ENCODE measurements at regions not wholly inside any gene's neighbourhood (a gene's known extent, or its start where the extent isn't known, plus 50 kb on each side); places are given as distances from the start of the nearest gene placed in this dataset.

GRCh38 chr18:38077229-38077628 lies 511.6 kb upstream of the CELF4 start:
- TF ChIP-seq CTCF (IDR thresholded peaks at IDR 0.05; ENCODE audit: low read depth, low read length, missing input control) (no peak), NR2F2 (IDR thresholded peaks at IDR 0.05) (no peak), SP1 (IDR thresholded peaks at IDR 0.05) (no peak)

Data from liver (tissue), 3 donors.